ENCODE measurements at regions not wholly inside any gene's neighbourhood (a gene's known extent, or its start where the extent isn't known, plus 50 kb on each side); places are given as distances from the start of the nearest gene placed in this dataset.

GRCh38 chr15:36210426-36210825 lies 369.0 kb upstream of the CDIN1 start:
- no peak for DNase-seq

- DNase-seq: no peak
These were observed 361.1 kb upstream of the CDIN1 start for GRCh38 chr15:36218322-36218721.

GRCh38 chr15:36218991-36219390 lies 360.4 kb upstream of the CDIN1 start:
- DNase-seq: no peak

GRCh38 chr15:36221992-36222391 lies 357.4 kb upstream of the CDIN1 start:
- DNase-seq: no peak

GRCh38 chr15:36230776-36231175 lies 348.6 kb upstream of the CDIN1 start:
- DNase-seq: no peak

GRCh38 chr15:36232491-36232890 lies 346.9 kb upstream of the CDIN1 start:
- DNase-seq: no peak

- DNase-seq: no peak
These were observed 344.7 kb upstream of the CDIN1 start for GRCh38 chr15:36234743-36235142.

GRCh38 chr15:36235173-36235572 lies 344.3 kb upstream of the CDIN1 start:
- no peak for DNase-seq

GRCh38 chr15:36239509-36239908 lies 339.9 kb upstream of the CDIN1 start:
- no peak for DNase-seq

- DNase-seq: no peak
These were observed 328.0 kb upstream of the CDIN1 start for GRCh38 chr15:36251450-36251849.

- DNase-seq: peak; percentile 3
These were observed 327.2 kb upstream of the CDIN1 start for GRCh38 chr15:36252146-36252711.

- no peak for DNase-seq
These were observed 325.0 kb upstream of the CDIN1 start for GRCh38 chr15:36254426-36254825.

- DNase-seq: no peak
These were observed 323.0 kb upstream of the CDIN1 start for GRCh38 chr15:36256404-36256807.

- no peak for DNase-seq
These were observed 315.8 kb upstream of the CDIN1 start for GRCh38 chr15:36263666-36264065.

GRCh38 chr15:36265422-36265821 lies 314.0 kb upstream of the CDIN1 start:
- DNase-seq: no peak

GRCh38 chr15:36271048-36271447 lies 308.4 kb upstream of the CDIN1 start:
- DNase-seq: no peak

- no peak for DNase-seq
These were observed 303.8 kb upstream of the CDIN1 start for GRCh38 chr15:36275656-36276055.

GRCh38 chr15:36278219-36278618 lies 301.2 kb upstream of the CDIN1 start:
- peak; percentile 45 for DNase-seq

- no peak for DNase-seq
These were observed 296.6 kb upstream of the CDIN1 start for GRCh38 chr15:36282821-36283220.

GRCh38 chr15:36284911-36285310 lies 294.5 kb upstream of the CDIN1 start:
- no peak for DNase-seq

GRCh38 chr15:36291501-36291900 lies 287.9 kb upstream of the CDIN1 start:
- DNase-seq: no peak

GRCh38 chr15:36294359-36294758 lies 285.1 kb upstream of the CDIN1 start:
- DNase-seq: no peak

GRCh38 chr15:36301947-36302346 lies 277.5 kb upstream of the CDIN1 start:
- no peak for DNase-seq

- DNase-seq: no peak
These were observed 266.4 kb upstream of the CDIN1 start for GRCh38 chr15:36313021-36313420.

GRCh38 chr15:36313736-36314280 lies 265.6 kb upstream of the CDIN1 start:
- DNase-seq: no peak

Measured in NCI-H82 (cell line).